ENCODE measurements at regions not wholly inside any gene's neighbourhood (a gene's known extent, or its start where the extent isn't known, plus 50 kb on each side); places are given as distances from the start of the nearest gene placed in this dataset.

DNA sequence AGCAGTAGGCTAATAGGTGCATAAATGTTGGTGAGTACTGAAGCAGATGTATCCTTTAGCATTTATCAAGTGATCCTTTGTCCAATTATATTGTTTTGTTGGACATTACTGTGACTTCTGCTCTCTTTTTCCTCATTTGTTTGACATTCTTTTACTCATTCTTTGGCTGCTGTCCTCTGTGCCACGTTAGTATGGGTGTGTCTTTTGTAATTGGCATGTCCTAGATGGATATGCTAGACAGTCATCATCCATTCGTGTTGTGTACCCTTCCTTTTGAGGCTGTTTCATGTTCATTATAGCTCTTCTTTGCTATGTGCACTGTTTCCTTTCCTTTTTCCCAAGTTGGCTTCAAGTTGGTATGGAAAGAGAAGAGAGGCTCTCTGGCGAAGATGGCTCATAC, 284.7 kb downstream of the CYP26B1 start:
- TF ChIP-seq, protein P1, sequence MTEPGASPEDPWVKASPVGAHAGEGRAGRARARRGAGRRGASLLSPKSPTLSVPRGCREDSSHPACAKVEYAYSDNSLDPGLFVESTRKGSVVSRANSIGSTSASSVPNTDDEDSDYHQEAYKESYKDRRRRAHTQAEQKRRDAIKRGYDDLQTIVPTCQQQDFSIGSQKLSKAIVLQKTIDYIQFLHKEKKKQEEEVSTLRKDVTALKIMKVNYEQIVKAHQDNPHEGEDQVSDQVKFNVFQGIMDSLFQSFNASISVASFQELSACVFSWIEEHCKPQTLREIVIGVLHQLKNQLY (CRISPR knock-in tag; conservative IDR thresholded peaks at IDR 0.05), result no peak
- TF ChIP-seq SAFB2 (IDR thresholded peaks at IDR 0.05; ENCODE audit: borderline replicate concordance, low read depth, low read length, severe bottlenecking) (no peak), CTCF (IDR thresholded peaks at IDR 0.05 in 2 of 3, conservative IDR thresholded peaks at IDR 0.05 in 1 of 3; ENCODE audit: insufficient read depth in 2 of 3, low read depth in 1 of 3, low read length in 3 of 3) (no peak)
- TF ChIP-seq, protein P2, sequence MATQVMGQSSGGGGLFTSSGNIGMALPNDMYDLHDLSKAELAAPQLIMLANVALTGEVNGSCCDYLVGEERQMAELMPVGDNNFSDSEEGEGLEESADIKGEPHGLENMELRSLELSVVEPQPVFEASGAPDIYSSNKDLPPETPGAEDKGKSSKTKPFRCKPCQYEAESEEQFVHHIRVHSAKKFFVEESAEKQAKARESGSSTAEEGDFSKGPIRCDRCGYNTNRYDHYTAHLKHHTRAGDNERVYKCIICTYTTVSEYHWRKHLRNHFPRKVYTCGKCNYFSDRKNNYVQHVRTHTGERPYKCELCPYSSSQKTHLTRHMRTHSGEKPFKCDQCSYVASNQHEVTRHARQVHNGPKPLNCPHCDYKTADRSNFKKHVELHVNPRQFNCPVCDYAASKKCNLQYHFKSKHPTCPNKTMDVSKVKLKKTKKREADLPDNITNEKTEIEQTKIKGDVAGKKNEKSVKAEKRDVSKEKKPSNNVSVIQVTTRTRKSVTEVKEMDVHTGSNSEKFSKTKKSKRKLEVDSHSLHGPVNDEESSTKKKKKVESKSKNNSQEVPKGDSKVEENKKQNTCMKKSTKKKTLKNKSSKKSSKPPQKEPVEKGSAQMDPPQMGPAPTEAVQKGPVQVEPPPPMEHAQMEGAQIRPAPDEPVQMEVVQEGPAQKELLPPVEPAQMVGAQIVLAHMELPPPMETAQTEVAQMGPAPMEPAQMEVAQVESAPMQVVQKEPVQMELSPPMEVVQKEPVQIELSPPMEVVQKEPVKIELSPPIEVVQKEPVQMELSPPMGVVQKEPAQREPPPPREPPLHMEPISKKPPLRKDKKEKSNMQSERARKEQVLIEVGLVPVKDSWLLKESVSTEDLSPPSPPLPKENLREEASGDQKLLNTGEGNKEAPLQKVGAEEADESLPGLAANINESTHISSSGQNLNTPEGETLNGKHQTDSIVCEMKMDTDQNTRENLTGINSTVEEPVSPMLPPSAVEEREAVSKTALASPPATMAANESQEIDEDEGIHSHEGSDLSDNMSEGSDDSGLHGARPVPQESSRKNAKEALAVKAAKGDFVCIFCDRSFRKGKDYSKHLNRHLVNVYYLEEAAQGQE (IDR thresholded peaks at IDR 0.05; ENCODE audit: borderline replicate concordance), result no peak
- TF ChIP-seq, protein P2 (CRISPR knock-in tag; IDR thresholded peaks at IDR 0.05; ENCODE audit: low read depth), result no peak

All from K562 (cell line).